Neural progenitor cell (in vitro differentiated cells): ENCODE measurements at regions not wholly inside any gene's neighbourhood (a gene's known extent, or its start where the extent isn't known, plus 50 kb on each side); places are given as distances from the start of the nearest gene placed in this dataset.

Experiments used
- CTCF ChIP-seq: fragments of 200-600 bp; sonication (generic); IDR thresholded peaks from 2 replicates; pipeline ENCODE4 v1.5.1; 2017; ENCODE audit warnings: antibody characterized with exemption, mild to moderate bottlenecking
- EZH2 ChIP-seq: fragments of 200-600 bp; sonication (generic); IDR thresholded peaks from 2 replicates; pipeline ENCODE4 v1.6.1; 2017; ENCODE audit warnings: antibody characterized with exemption, mild to moderate bottlenecking, moderate library complexity

- TF ChIP-seq CTCF (no peak), EZH2 (no peak)
These were observed 149.3 kb downstream of the SPRY1 start for GRCh38 chr4:123545667-123546572.
